Ishikawa (cell line): ENCODE measurements at regions not wholly inside any gene's neighbourhood (a gene's known extent, or its start where the extent isn't known, plus 50 kb on each side); places are given as distances from the start of the nearest gene placed in this dataset.

Experiments
- CREB1 ChIP-seq: IDR thresholded peaks from 2 replicates; pipeline ENCODE4 v1.6.1; 2012; ENCODE audit warnings: low read depth
- EGR1 ChIP-seq: IDR thresholded peaks from 2 replicates; pipeline ENCODE4 v1.6.1; 2012
- EP300 ChIP-seq: IDR thresholded peaks from 2 replicates; pipeline ENCODE4 v1.6.1; 2012; ENCODE audit warnings: borderline replicate concordance
- FOXM1 ChIP-seq: IDR thresholded peaks from 2 replicates; pipeline ENCODE4 v1.6.1; 2012; ENCODE audit warnings: low read depth, borderline replicate concordance
- MAX ChIP-seq: IDR thresholded peaks from 2 replicates; pipeline ENCODE4 v1.6.1; 2012
- NFIC ChIP-seq: IDR thresholded peaks from 2 replicates; pipeline ENCODE4 v1.6.1; 2012
- RAD21 ChIP-seq: IDR thresholded peaks from 2 replicates; pipeline ENCODE4 v1.6.1; 2012; ENCODE audit warnings: low read depth
- REST ChIP-seq: IDR thresholded peaks from 2 replicates; pipeline ENCODE4 v1.6.1; 2012; ENCODE audit warnings: low read depth, mild to moderate bottlenecking
- TAF1 ChIP-seq: IDR thresholded peaks from 2 replicates; pipeline ENCODE4 v1.6.1; 2012; ENCODE audit warnings: low read depth, mild to moderate bottlenecking
- TCF12 ChIP-seq: IDR thresholded peaks from 2 replicates; pipeline ENCODE4 v1.6.1; 2012; ENCODE audit warnings: low read depth
- USF1 ChIP-seq: IDR thresholded peaks from 2 replicates; pipeline ENCODE4 v1.6.1; 2012

- TF ChIP-seq EP300 (no peak), RAD21 (no peak), USF1 (no peak), TCF12 (no peak), EGR1 (no peak), CREB1 (no peak), REST (no peak), MAX (no peak), FOXM1 (no peak), NFIC (no peak), TAF1 (no peak)
Measured at GRCh38 chr1:68586766-68587165, 89.9 kb upstream of the DEPDC1 start.
